ENCODE measurements at regions not wholly inside any gene's neighbourhood (a gene's known extent, or its start where the extent isn't known, plus 50 kb on each side); places are given as distances from the start of the nearest gene placed in this dataset.

DNA sequence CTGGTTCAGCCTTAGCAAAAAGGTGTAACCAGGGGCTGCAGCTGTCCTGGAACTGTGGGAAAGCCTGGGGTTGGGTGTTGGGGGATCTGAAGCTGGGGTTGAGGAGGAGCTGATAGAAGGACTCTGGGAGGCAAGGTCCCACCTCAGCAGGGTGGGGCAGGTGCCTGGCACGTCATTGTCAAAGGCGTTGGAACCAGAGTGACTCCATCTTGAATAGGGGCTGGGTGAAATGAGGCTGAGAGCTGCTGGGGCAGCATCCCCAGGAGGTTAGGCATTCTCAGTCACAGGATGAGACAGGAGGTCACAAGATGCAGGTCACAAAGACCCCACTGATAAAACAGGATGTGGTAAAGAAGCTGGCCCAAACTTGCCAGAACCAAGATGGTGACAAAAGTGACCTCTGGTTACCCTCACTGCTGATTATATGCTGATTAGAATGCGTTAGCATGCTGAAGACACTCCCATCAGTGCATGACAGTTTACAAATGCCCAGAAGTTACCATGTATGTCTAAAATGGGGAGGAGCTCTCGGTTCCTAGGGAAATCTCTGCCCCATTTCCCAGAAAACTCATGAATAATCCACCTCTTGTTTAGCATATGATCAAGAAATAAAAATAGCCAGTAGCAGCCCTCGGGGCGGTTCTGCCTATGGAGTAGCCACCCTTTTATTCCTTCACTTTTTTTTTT lies 85.4 kb downstream of the IER5 start:
- no peaks in the 10 kb centered on the region for H3K9me2 ChIP-seq (replicated peaks; ENCODE audit: insufficient read depth, low read length)
- no peak overlapping the region for H3K4me3 ChIP-seq (ENCODE audit: low read length)
- H3K4me1 ChIP-seq (ENCODE audit: low read length) = no peaks in the 10 kb centered on the region
- no peaks in the 10 kb centered on the region for H4K20me1 ChIP-seq (ENCODE audit: insufficient read depth, low read length)
- H3K4me2 ChIP-seq (ENCODE audit: low read depth, low read length) = no peak overlapping the region
- H3K9ac ChIP-seq (ENCODE audit: low read length) = no peak overlapping the region
- no peak for DNase-seq
- H3K9me3 ChIP-seq (replicated peaks; ENCODE audit: insufficient read depth, low read length) = no peaks in the 10 kb centered on the region
- H2AFZ ChIP-seq (ENCODE audit: low read length) = no peak overlapping the region
- H3K36me3 ChIP-seq (replicated peaks; ENCODE audit: insufficient read depth, low read length) = no peaks in the 10 kb centered on the region
- H3K27me3 ChIP-seq (replicated peaks; ENCODE audit: insufficient read depth, low read length) = no peaks in the 10 kb centered on the region
- no peaks in the 10 kb centered on the region for H3F3A ChIP-seq (ENCODE audit: insufficient read depth, low read length)
- H3K79me2 ChIP-seq (ENCODE audit: low read length) = no peaks in the 10 kb centered on the region
- H3K27ac ChIP-seq (ENCODE audit: low read length) = no peak overlapping the region
- no peak for TF ChIP-seq EZH2 (optimal IDR thresholded peaks at IDR 0.05; ENCODE audit: low read depth, low read length)

DNA sequence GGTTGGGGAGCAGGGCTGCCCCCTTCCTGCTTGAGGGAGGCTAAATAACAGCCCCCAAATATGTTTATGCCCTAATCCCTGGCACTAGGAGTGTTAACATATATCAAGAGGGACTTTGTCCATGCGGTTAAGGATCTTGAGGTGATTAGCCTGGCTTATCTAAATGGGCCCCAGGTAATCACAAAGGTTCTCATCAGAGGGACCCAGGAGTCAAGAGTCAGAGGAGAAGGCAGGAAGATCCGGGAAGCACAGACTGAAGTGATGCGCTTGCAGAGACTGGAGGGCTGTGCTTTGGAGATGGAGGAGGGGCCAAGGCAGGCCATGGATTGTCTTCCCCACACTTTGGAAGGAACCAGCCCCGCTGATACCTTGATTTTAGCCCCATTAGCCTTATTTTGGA lies 86.4 kb downstream of the IER5 start:
- no peak for DNase-seq
- no peak overlapping the region for H3K4me2 ChIP-seq (ENCODE audit: low read depth, low read length)
- H3K9me3 ChIP-seq (replicated peaks; ENCODE audit: insufficient read depth, low read length) = no peaks in the 10 kb centered on the region
- H3K9ac ChIP-seq (ENCODE audit: low read length) = no peak overlapping the region
- no peaks in the 10 kb centered on the region for H3K4me1 ChIP-seq (ENCODE audit: low read length)
- no peaks in the 10 kb centered on the region for H3K79me2 ChIP-seq (ENCODE audit: low read length)
- H3K36me3 ChIP-seq (replicated peaks; ENCODE audit: insufficient read depth, low read length) = no peaks in the 10 kb centered on the region
- H4K20me1 ChIP-seq (ENCODE audit: insufficient read depth, low read length) = no peaks in the 10 kb centered on the region
- no peaks in the 10 kb centered on the region for H3K9me2 ChIP-seq (replicated peaks; ENCODE audit: insufficient read depth, low read length)
- H2AFZ ChIP-seq (ENCODE audit: low read length) = no peak overlapping the region
- TF ChIP-seq CTCF (IDR thresholded peaks at IDR 0.05; ENCODE audit: low read length) (no peak), EZH2 (optimal IDR thresholded peaks at IDR 0.05; ENCODE audit: low read depth, low read length) (no peak)
- H3K27ac ChIP-seq (ENCODE audit: low read length) = no peak overlapping the region
- no peak overlapping the region for H3K4me3 ChIP-seq (ENCODE audit: low read length)
- H3K27me3 ChIP-seq (replicated peaks; ENCODE audit: insufficient read depth, low read length) = no peaks in the 10 kb centered on the region
- no peaks in the 10 kb centered on the region for H3F3A ChIP-seq (ENCODE audit: insufficient read depth, low read length)

DNA sequence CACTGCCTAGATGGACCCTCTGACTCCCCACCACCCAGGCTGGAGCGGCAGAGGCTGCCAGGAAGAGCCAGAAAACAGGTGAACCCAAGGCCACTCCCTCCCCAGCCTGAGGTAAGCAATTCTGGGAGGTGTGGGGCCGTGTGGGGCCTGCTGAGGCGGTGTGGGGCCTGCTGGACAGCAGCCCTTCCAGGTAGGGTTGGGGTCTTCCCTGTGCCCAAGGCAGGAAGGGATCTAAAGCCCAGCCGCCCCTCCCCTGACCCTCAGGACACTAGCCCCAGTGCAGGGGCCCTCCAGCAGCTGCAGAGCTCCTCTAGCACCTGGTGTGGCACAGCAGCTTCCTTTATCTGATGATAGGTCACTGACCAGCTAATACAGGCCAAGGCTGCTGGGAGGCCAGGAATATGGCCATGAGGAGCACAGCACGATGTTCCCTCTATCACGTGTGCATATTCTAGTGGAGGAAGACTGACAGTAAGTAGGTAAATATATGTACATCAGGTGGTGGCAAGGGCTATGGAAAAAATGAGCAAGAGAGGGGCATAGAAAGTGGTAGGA lies 86.9 kb downstream of the IER5 start:
- Histone ChIP-seq H3K79me2 (ENCODE audit: low read length) (no peaks in the 10 kb centered on the region), H3K9me2 (replicated peaks; ENCODE audit: insufficient read depth, low read length) (no peaks in the 10 kb centered on the region), H3K4me1 (ENCODE audit: low read length) (no peaks in the 10 kb centered on the region), H4K20me1 (ENCODE audit: insufficient read depth, low read length) (no peaks in the 10 kb centered on the region), H2AFZ (ENCODE audit: low read length) (no peak overlapping the region), H3K27me3 (replicated peaks; ENCODE audit: insufficient read depth, low read length) (no peaks in the 10 kb centered on the region), H3K9me3 (replicated peaks; ENCODE audit: insufficient read depth, low read length) (no peaks in the 10 kb centered on the region), H3K4me2 (ENCODE audit: low read depth, low read length) (no peak overlapping the region), H3K9ac (ENCODE audit: low read length) (no peak overlapping the region), H3K27ac (ENCODE audit: low read length) (no peak overlapping the region), H3K4me3 (ENCODE audit: low read length) (no peak overlapping the region), H3F3A (ENCODE audit: insufficient read depth, low read length) (no peaks in the 10 kb centered on the region), H3K36me3 (replicated peaks; ENCODE audit: insufficient read depth, low read length) (no peaks in the 10 kb centered on the region)
- TF ChIP-seq EZH2phosphoT487 (IDR thresholded peaks at IDR 0.05; ENCODE audit: low read length) (no peak), CTCF (IDR thresholded peaks at IDR 0.05; ENCODE audit: low read length) (no peak), EZH2 (optimal IDR thresholded peaks at IDR 0.05; ENCODE audit: low read depth, low read length) (no peak)
- DNase-seq = no peak

- no peak for TF ChIP-seq EZH2 (optimal IDR thresholded peaks at IDR 0.05; ENCODE audit: low read depth, low read length)
- TF ChIP-seq CTCF (IDR thresholded peaks at IDR 0.05; ENCODE audit: low read length) = no peak
- no peak for TF ChIP-seq EZH2phosphoT487 (IDR thresholded peaks at IDR 0.05; ENCODE audit: low read length)
- Histone ChIP-seq H3K4me3 (ENCODE audit: low read length) (no peak overlapping the region), H3K36me3 (replicated peaks; ENCODE audit: insufficient read depth, low read length) (no peaks in the 10 kb centered on the region), H3K79me2 (ENCODE audit: low read length) (no peaks in the 10 kb centered on the region), H3K9ac (ENCODE audit: low read length) (no peak overlapping the region), H3K4me1 (ENCODE audit: low read length) (no peaks in the 10 kb centered on the region), H3K9me3 (replicated peaks; ENCODE audit: insufficient read depth, low read length) (no peaks in the 10 kb centered on the region), H3K27ac (ENCODE audit: low read length) (no peak overlapping the region), H4K20me1 (ENCODE audit: insufficient read depth, low read length) (no peaks in the 10 kb centered on the region), H3F3A (ENCODE audit: insufficient read depth, low read length) (no peaks in the 10 kb centered on the region), H3K27me3 (replicated peaks; ENCODE audit: insufficient read depth, low read length) (no peaks in the 10 kb centered on the region), H3K4me2 (ENCODE audit: low read depth, low read length) (no peak overlapping the region), H3K9me2 (replicated peaks; ENCODE audit: insufficient read depth, low read length) (no peaks in the 10 kb centered on the region), H2AFZ (ENCODE audit: low read length) (no peak overlapping the region)
- DNase-seq = no peak
These were observed 87.5 kb downstream of the IER5 start for GRCh38 chr1:181175955-181176354.

Measured in MM.1S (cell line).